Nephron progenitor cell (in vitro differentiated cells): ENCODE measurements at regions not wholly inside any gene's neighbourhood (a gene's known extent, or its start where the extent isn't known, plus 50 kb on each side); places are given as distances from the start of the nearest gene placed in this dataset.
A peak's percentile ranks its signal among the peaks of the same experiment; 100 is the strongest.

Experiments used
- DNase-seq: peaks from one replicate; pipeline ENCODE4 v3.0.0; 2021
- H3K27ac Mint-ChIP-seq: 2 replicates; pipeline ENCODE4 v1.8.0; 2021; ENCODE audit warnings: mild to moderate bottlenecking, moderate library complexity, mixed read lengths
- H3K27me3 Mint-ChIP-seq: 2 replicates; pipeline ENCODE4 v1.8.0; 2021; ENCODE audit warnings: mild to moderate bottlenecking, low read depth, mixed read lengths; ENCODE audit not compliant: poor library complexity
- H3K36me3 Mint-ChIP-seq: 2 replicates; pipeline ENCODE4 v1.8.0; 2021; ENCODE audit warnings: low read depth, mixed read lengths
- H3K4me1 Mint-ChIP-seq: 2 replicates; pipeline ENCODE4 v1.8.0; 2021; ENCODE audit warnings: mixed read lengths
- H3K4me3 Mint-ChIP-seq: 2 replicates; pipeline ENCODE4 v1.8.0; 2021; ENCODE audit warnings: mild to moderate bottlenecking, moderate library complexity, mixed read lengths
- H3K9me3 Mint-ChIP-seq: 2 replicates; pipeline ENCODE4 v1.8.0; 2021; ENCODE audit warnings: mild to moderate bottlenecking, moderate library complexity, mixed read lengths
- CTCF ChIP-seq: fragments of 200-600 bp; sonication (generic); IDR thresholded peaks from 2 replicates; pipeline ENCODE4 v1.5.0; 2021; ENCODE audit warnings: antibody characterized with exemption

GRCh38 chr18:75687626-75688025 is 260.1 kb upstream of the SMIM21 start:
- Mint-ChIP-seq H3K4me1 (peaks cover 27% of the 10 kb centered on the region), H3K4me3 (no peak overlapping the region), H3K27ac (no peak overlapping the region), H3K36me3 (no peaks in the 10 kb centered on the region), H3K27me3 (peaks cover 7% of the 10 kb centered on the region), H3K9me3 (no peaks in the 10 kb centered on the region)
- no peak for TF ChIP-seq CTCF
- DNase-seq: no peak

GRCh38 chr18:75683426-75683825 is 255.9 kb upstream of the SMIM21 start:
- H3K4me1 Mint-ChIP-seq: peaks cover 15% of the 10 kb centered on the region
- H3K4me3 Mint-ChIP-seq: no peak overlapping the region
- TF ChIP-seq CTCF: no peak
- peaks cover 4% of the 10 kb centered on the region for H3K9me3 Mint-ChIP-seq
- no peak overlapping the region for H3K27ac Mint-ChIP-seq
- peaks cover 10% of the 10 kb centered on the region for H3K27me3 Mint-ChIP-seq
- no peaks in the 10 kb centered on the region for H3K36me3 Mint-ChIP-seq
- no peak for DNase-seq

- Mint-ChIP-seq H3K36me3 (no peaks in the 10 kb centered on the region), H3K27me3 (peaks cover 10% of the 10 kb centered on the region), H3K9me3 (peaks cover 4% of the 10 kb centered on the region), H3K27ac (no peak overlapping the region), H3K4me3 (no peak overlapping the region), H3K4me1 (peaks cover 10% of the 10 kb centered on the region)
- no peak for DNase-seq
- TF ChIP-seq CTCF: no peak
Measured at GRCh38 chr18:75681538-75682115, 254.1 kb upstream of the SMIM21 start.

GRCh38 chr18:75679331-75679730 is 251.8 kb upstream of the SMIM21 start:
- H3K4me1 Mint-ChIP-seq: peaks cover 4% of the 10 kb centered on the region
- H3K27me3 Mint-ChIP-seq: peaks cover 7% of the 10 kb centered on the region
- H3K9me3 Mint-ChIP-seq: peaks cover 15% of the 10 kb centered on the region
- TF ChIP-seq CTCF: no peak
- H3K27ac Mint-ChIP-seq: peak overlapping the region; percentile 36
- H3K36me3 Mint-ChIP-seq: no peaks in the 10 kb centered on the region
- no peak for DNase-seq
- H3K4me3 Mint-ChIP-seq: no peak overlapping the region

- no peak overlapping the region for H3K27ac Mint-ChIP-seq
- H3K36me3 Mint-ChIP-seq: no peaks in the 10 kb centered on the region
- DNase-seq: no peak
- H3K4me1 Mint-ChIP-seq: peaks cover under 1% of the 10 kb centered on the region
- TF ChIP-seq CTCF: no peak
- no peak overlapping the region for H3K4me3 Mint-ChIP-seq
- H3K9me3 Mint-ChIP-seq: peaks cover 19% of the 10 kb centered on the region
- H3K27me3 Mint-ChIP-seq: peaks cover 7% of the 10 kb centered on the region
Measured at GRCh38 chr18:75678627-75679026, 251.1 kb upstream of the SMIM21 start.

- no peak for TF ChIP-seq CTCF
- Mint-ChIP-seq H3K9me3 (peaks cover 19% of the 10 kb centered on the region), H3K4me1 (no peaks in the 10 kb centered on the region), H3K27me3 (peaks cover 3% of the 10 kb centered on the region), H3K27ac (no peak overlapping the region), H3K4me3 (no peak overlapping the region), H3K36me3 (no peaks in the 10 kb centered on the region)
- DNase-seq: no peak
Measured at GRCh38 chr18:75677696-75678455, 250.4 kb upstream of the SMIM21 start.
